ENCODE measurements at regions not wholly inside any gene's neighbourhood (a gene's known extent, or its start where the extent isn't known, plus 50 kb on each side); places are given as distances from the start of the nearest gene placed in this dataset.

DNA sequence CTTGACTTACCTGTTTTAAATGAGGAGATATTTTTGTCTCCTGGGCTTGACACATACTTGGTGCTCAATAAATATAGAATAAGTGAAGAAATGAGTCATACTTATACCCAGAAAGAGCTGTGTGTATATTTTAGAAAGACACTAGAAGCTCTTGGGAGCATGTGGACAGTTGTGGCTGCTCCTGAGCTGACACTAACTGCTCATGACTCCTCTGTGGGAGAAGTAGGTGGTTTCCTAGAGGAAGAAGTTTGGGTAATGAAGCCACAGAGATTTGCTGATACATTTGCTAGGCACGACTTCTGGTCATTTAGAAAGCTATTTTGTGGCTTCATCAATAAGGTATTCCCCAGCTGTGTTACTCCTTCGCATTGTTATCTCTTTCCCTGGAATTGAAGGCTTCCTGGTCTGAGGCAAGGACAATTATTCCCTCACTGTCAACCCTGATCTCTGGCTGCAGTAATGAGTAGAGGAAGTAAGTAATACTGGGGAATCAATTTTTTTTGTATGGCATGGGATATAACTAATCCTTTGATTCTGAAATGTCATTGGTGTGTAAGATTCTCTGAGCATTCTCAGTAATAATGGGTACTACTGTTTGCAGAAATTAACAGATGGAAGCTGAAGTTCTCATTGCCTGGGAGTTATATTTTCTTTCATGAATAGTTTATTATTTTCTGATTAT is 79.6 kb upstream of the DCBLD2 start:
- DNase-seq = no peak

DNA sequence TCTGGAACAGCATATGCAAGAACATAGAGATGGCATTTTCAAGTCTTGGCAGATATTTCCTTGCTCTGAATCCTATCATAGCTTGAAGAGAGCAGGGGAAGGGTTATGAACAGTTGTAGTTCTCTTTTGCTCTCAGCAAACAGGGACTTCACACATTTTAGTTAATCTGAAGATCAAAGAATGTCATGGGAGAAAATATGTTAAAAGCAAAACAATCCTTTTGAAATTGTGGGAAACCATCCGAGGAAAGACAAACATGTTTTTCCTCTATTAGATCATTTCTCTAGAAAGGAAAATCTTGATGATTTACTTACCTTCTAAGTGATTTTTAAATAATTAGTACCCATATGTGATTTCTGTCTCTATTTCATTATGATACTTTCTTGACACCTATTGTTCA is 77.8 kb upstream of the DCBLD2 start:
- DNase-seq = no peak

DNA sequence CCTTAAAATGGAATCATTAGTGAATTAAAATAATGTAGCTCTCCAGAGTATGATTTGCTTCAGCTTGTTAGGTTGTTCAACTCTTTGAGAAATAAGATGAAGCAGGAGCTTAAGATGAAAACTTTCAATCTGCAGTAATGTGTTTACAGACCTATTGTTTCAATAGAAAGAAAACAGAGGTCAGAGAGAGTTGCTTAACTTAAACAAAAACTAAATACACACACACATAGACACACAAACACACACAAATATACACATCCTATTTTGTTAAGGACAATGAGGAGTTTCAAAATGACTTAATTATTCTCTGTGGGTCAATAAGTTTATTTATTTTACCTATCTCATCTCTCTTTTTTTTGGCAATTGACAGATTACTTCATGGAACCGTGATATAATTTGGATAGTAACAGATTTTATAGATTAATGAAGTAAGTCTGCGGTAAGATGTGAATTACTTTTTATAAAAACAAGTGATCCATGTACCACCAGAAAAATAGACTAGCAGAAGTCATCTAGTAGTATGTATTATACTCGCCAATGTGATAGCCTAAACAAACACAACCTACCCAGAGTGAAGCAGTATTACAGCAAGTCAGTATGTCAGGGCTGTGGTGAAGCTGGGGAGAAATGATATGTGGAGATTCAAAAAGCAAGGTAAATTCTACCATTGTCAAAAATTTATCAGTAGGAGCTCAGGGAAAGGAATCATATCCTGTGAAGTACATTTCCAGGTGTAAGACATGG is 76.7 kb upstream of the DCBLD2 start:
- no peak for DNase-seq

DNA sequence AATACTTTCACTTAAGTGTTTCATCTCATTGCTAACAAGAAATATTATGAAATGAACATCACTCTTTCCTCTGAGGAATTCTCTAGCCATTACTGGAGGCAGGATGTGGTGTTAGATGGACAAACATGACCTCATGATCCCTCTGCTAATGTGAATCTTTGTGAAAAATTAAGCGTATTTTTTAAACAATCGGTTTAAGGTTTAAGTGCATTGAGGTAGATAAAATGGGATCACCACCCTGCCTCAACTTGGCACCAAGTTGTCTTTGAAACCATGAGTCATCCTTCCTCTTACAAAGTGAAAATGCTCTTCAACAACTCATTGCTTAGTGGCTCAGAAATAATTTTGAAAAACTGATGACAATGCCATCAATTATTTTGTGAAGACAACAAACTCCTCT is 76.0 kb upstream of the DCBLD2 start:
- no peak for DNase-seq

DNA sequence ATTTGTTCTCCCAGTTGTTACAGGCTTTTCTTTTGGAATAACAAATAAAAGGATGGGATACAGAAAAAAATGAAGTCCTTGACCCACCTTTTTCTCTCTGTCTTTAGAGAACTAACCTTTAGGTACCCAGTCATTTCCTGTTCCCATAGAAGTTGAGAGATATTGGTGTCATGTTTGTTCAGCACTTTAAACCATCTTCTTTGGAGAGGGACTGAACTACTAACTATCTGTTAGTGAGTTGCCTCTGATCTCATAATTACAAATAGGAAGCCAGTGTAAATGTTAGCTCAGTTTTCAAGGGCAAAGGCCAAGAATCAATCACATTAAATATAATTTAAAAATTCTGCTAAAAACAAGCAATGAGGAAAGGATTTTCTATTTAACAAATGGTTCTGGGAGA is 72.9 kb upstream of the DCBLD2 start:
- no peak for DNase-seq

DNA sequence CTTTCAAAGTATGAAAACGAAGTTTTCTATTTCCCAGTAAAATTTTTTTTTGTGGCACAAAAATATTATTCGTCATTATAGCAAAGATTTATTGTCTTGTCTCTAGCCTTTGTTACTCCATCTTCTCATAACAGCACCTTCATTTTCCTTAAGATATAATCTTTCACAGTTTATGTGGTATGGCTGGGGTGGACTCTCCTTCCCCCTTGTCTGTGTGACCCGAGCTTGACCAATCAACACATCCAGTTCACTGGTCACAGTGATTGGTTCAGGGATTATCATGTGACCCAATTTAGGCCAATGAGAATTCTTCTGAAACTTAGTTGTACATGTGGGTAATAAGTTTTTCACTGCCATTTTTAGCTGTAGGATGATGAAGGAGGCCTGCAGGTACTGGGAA is 71.2 kb upstream of the DCBLD2 start:
- no peak for DNase-seq

DNA sequence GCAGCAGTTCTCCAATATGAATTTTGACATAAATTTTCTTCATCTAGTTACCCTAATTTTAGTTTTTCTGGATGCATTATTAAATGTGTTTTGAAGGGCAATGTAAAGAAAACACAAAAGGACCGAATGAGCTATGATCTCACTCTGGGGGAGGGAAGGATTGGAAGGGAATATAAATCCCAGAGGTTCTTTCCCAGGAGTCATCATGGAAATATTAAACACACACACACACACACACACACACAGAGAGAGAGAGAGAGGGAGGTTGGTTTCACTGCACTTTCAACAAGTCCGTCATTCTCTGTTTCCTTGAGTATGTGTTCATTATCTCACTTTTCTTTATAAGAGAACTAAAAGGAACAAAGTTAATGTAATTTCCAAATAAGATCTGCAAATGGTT is 70.7 kb upstream of the DCBLD2 start:
- no peak for DNase-seq

DNA sequence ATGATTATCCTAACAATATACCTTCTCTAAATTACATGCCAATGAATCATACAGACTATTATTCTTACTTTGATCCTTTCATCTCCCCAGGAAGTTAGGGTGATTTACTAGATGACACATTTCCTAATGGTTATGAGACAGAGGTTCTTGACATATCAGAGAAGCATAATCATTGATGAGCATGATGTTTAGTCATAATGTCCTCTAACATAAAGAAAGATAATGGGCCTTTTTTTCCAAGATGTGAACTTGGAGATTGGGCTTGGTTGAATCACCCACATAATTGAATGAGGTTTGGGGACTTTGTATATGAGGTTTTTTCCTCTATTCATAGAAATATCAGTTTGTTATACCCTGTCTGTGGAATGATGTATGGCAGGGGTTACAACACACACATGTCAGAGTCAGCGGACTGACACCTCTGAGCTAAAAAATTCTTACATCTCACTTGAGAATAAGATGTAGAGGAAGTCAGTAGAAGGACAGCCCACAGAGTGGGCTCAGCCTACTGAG is 69.7 kb upstream of the DCBLD2 start:
- DNase-seq = no peak

DNA sequence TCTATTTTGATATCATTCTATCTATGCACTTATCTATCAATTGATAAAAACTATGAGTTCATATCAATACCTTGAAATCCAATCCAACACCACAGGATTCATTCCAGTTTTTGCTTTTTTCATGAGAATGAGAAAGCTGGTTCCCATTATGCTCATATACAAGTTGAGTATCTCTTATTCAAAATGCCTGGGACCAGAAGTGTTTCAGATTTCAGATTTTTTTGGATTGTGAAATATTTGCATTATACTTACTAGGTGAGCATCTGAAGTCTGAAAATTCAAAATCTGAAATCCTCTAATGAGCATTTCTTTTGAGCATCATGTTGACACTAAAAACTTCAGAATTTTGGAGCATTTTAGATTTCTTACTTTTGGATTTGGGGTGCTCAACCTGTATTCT is 67.8 kb upstream of the DCBLD2 start:
- no peak for DNase-seq

DNA sequence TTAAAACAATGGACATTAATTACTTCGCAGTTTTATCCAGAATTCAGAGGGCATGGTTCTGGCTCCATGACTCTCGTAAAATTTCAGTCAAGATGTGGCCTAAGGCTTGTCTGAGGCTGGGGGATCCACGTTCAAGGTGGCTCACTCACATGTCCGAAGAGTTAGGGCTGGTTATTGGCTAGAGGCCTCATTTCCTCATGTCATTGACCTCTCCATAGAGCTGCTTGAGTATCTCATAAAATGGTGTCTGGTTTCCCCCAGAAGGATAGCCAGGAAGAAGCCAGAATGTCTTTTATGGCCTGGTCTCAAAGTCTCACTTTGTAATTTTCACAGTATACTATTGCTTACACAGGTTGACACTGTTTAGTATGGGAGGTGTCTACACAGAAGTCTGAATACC is 67.3 kb upstream of the DCBLD2 start:
- no peak for DNase-seq

DNA sequence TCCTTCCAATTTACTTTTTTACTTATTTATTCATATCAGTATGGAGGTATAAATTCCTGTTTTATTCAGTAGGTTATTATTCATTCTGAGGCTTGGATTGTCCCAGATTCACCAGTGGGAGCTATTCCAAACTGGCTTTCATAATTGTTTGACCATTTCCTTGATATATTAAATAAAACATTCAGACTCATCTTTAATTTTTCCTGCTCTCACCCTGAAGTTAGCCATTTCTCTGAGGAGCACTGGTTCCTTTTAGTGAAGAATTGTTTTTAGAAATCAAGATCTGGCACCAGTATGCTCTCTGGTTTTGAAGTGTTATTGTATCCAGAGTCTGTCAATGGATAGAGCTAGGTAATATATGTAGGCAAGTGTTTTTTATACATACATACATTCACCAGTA is 66.9 kb upstream of the DCBLD2 start:
- DNase-seq = no peak

DNA sequence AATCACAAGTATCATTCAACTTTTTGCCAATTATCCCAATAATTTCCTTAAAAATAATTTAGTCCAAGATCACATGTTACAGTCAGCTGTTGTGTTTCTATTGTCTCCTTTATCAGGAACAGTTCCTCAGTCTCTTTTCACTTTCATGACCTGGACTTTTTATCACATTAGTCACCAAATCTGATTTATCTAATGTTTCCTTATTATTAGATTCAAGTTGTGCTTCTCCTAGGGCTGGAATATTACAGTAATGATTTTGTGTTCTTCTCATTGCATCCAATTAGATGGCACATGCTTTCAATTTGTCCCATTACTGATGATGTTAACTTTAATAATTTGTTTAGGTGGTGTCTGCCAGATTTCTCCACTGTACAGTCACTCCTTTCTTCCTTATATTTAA is 66.3 kb upstream of the DCBLD2 start:
- DNase-seq = no peak

DNA sequence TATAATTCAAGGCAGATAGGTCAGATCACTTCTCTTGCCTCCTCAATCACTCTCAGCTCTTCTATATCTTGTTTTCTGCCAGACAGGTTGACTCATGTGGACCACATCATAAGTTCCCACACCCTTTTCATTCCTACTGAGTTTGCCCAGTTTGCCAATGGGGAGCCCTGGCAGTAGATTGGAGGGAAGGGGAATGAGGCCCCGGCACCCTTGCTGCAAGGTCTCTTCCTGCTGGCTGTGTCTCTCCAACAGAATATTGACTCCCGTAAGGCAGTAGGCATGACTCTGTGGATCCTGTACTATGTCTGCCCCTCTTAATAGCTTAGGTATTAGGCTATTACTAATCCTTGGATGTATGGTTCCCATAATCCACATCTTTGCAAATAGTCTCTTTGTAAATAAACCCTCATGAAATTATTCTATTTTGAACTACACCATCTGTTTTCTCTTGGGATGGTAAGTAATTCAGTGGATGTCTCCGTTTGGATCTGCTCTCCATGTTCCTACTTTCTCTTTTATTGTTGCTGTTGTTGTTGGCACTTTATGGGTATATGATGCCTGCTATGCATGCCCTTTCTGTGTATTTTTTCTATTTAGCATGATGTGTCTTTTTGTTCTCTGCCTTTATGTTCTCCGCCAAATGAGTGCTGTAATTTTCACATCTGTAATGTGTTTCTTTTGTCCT is 65.5 kb upstream of the DCBLD2 start:
- no peak for DNase-seq

DNA sequence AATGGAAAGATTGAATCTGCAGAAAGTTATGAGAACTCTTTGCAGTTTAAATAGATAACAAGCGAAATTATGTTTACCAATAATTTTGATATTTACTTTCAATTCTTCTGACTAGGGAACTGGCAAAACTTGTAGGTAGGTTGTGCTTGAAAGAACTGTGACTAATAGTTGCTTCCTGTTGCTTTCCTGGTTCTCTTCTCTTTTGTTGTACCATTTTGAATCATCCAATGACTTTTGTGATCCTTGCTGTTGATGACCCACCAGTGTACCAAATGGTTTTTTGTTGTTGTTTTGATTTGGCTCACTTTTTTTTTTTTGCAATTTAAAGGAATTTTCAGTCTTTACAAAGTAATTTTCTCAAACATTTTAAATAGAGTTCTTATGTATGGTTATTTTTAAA is 64.9 kb upstream of the DCBLD2 start:
- no peak for DNase-seq

DNA sequence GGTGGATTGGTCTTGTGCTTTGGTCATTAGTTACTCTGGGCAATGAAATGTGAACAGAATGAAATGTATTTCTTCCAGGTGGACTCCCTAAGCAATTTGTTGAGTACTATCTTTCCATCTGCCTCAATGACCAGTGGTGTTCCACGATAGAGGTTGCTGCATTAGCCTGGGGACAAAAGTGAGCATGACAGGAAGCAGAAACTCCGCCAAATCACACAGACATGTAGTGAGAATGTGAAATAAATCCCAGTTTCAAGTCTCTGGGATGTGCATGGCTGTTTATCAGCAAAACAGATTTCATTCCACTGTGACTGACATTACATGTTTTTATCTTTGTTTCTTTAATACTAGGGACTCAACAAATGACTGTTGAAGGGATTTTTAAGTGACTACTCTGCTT is 63.3 kb upstream of the DCBLD2 start:
- no peak for DNase-seq

DNA sequence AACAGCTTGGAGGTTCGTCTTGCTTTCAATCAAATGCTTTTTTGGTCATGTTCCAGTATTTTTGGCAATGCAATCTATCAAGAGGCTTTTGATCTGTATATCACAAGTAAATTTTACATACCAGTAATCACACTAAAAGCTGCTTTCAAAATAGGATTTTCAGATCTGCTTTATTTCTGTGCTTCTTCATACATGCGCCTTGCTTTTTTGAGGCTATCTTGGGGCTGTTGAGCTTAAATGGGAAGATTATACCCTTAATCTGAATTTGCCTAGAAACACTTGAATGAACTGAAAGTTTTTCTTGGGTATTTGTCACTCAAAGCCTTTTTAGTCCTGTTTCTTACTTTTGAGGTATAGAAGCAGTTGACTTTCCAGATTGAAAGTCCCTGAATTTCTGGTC is 62.1 kb upstream of the DCBLD2 start:
- no peak for DNase-seq

DNA sequence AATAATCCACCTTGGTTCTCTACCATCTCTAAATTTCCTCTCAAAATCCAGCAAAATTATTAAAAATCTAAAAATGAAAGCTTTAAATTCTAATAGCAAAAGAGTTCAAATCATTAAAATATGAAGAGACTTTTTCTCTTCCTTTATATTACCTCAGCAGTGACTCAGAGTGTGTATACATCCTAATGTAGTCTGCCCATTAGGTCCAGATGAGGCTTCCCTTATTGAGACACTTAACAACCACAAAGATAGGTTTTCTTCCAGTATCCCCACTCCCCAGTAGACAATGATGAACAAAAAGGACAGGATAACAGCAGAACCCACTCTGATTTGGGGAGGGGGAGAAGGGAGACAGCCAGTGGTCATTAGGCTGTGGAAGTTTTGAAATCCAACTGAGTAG is 61.5 kb upstream of the DCBLD2 start:
- DNase-seq = no peak

DNA sequence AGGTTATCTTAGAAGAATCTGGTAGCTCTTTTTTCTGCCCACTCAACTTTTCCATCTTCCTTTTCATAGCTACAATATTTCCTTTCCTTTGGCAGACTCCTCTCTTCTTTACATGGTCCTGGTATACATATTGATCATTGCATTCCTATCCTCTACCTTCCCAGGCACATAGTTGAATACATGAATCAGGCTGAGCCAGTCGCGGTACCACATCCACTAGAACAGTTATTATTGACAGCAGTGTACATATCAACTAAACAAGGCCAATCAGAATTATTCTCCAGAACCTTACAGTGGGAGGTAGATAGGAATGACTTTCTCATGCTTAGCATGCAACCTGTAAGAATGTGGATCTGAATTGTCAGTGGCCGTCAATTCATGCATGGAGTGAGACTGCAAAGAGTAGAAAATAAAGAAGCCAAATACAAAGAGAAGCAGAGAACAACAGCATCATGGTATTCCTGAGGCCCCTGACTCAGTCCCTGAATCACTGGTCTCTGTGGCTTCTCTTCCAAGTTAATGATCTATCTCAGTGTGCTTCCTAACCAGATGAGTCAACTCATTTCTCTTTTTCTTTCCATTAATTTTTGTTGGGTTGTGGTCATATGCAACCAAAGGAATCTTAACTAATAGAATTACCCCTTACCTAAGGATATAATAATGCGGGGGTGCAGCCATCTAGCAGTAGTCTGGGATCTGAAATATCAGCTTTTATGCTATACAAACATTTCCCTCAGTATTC is 60.9 kb upstream of the DCBLD2 start:
- no peak for DNase-seq

DNA sequence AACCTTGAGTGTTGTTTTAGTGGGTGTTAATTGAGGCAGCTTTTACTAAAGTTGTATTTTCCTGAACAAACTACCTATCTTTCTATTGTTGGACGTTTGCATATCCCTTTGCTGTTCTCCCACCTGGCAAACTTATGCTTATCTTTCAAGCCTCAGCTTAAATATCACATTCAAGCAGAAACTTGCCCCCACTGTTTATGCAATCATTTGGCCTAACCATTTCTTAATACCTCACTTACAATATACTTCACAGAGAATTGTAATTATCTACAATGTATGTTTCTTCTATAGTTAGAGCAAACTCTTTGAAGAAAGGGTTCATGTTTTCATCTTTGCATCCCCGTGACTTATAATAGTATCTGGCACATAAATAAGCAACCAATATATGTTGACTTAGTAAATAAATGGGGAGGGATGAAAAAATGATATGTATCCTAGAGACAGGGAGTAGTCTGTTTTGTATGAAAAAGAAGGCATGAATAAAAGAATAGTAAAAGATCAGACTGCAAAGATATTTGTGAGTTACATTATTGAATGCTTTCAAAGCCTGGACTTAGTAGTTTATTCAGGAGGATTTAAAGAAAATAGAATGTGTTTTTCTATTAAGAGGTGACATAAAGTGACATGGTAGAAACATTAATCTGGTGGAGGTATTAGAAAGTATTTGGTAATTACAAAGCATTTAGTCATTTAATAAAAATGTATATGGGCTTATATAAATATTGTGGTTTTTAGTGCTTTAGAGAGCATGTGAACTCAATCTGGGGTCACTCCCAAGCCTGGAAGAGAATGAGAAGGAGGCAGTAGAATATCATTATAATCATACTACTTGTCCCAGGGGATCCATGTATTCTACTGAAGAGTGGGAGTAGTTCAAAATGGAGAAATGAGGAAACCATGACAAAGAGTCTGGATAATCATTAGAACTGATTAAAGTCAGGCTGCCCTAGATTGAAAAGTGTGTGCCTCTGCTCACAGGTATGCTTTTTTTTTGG is 60.0 kb upstream of the DCBLD2 start:
- no peak for DNase-seq

DNA sequence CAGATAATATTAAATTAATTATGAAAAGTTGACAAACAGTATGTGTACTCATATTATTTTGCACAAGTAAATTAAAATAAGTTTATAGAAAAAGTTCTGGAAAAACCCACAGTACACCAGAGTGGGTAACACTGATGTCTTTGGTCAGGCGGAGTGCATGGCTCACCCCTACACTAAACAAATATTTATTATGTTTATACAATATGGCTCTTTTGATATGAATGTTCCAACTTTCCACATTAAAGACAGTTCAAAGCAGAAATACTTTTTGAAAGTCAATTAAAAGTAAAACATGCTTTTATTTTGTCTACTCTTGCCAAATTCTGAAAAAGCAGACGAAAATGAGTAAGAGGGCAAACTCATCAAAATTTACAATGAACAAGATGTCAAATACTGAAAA is 56.2 kb upstream of the DCBLD2 start:
- no peak for DNase-seq

DNA sequence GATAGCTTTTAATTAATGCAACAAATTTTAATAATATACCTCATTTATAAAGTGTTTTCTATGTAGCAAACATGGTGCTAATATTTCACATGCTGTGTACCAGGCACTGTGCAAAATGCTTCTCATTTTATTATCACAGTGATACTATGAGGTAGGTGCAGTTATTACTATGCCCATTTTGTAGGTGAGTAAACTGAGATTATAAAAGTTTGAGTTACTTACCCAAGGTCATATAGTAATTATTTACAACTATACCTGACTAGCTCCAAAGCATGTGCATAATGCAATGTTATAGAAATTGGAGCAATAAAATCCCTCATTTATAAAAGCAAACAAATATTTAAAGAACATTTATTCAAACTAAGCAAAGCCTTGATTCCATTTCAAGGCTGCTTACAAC is 54.5 kb upstream of the DCBLD2 start:
- DNase-seq = no peak

Data from DMS 273 treated with DMSO at 0.1 percent for 48 hours (cell line).